ENCODE measurements at regions not wholly inside any gene's neighbourhood (a gene's known extent, or its start where the extent isn't known, plus 50 kb on each side); places are given as distances from the start of the nearest gene placed in this dataset.

DNA sequence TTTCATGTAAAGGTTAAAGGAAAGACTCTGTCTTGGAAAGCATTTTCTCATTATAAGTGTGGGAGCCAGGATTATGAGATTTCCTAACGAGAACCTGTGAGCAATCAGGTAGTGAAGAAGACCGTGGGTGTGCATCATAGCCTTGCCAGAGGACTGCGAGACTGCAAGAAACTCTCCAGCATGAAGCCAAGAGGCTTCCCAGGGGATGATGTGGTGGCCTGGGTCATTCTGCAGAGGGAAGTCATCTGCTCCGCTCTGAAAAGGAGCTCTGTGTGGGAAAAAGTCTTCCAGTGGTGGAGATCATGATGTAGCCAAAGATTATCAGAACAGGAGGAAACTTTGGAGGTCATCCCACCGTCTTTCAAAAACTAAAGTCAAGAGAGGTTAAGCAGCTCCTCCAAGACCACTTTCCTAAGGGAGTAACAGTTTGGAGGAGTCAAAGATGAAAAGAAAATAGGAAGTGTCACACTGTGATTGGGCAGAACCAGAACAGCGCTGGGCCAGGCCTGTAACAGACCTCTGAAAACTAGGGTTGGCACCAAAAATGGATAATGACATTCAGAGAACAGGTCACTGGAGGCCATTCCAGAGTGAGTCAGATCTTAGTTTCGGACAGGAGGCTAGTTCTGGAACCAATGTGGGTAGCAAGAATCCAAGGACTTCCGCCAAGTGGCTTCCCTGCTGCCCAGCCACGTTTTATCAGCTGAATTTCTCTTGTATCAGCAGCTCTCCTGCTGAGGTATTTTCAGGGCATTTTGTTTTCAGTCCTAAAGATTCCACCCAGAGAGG lies 113.0 kb downstream of the LRATD1 start:
- no peak for TF ChIP-seq SAP30 (IDR thresholded peaks at IDR 0.05; ENCODE audit: insufficient read depth, insufficient replicate concordance, low read length)
- no peak for TF ChIP-seq CBX8 (IDR thresholded peaks at IDR 0.05; ENCODE audit: borderline replicate concordance, low read depth, low read length)
- no peak for TF ChIP-seq NRF1 (IDR thresholded peaks at IDR 0.05; ENCODE audit: low read depth, low read length)
- TF ChIP-seq EGR1 (IDR thresholded peaks at IDR 0.05; ENCODE audit: borderline replicate concordance, low read depth, low read length): no peak
- no peak for TF ChIP-seq GABPA (IDR thresholded peaks at IDR 0.05; ENCODE audit: borderline replicate concordance, insufficient read depth, low read length)
- TF ChIP-seq CREB1 (IDR thresholded peaks at IDR 0.05): no peak
- no peak for TF ChIP-seq BRCA1 (IDR thresholded peaks at IDR 0.05; ENCODE audit: low read depth, low read length)
- no peak for TF ChIP-seq CEBPB (IDR thresholded peaks at IDR 0.05; ENCODE audit: low read depth, low read length)
- no peak for TF ChIP-seq CHD2 (IDR thresholded peaks at IDR 0.05; ENCODE audit: low read length)
- H3K23ac ChIP-seq (ENCODE audit: insufficient read length): no peak overlapping the region
- H3K4me1 ChIP-seq (replicated peaks in 1 of 4; ENCODE audit: control insufficient read depth in 3 of 4, insufficient read depth in 4 of 4, low read length in 3 of 4): no peaks in the 10 kb centered on the region
- H3K4me3 ChIP-seq (ENCODE audit: extremely low read depth in 1 of 4, insufficient read depth in 2 of 4, low read depth in 3 of 4, low read length in 4 of 4): no peak overlapping the region
- H3K9ac ChIP-seq (replicated peaks in 1 of 4; ENCODE audit: extremely low read depth in 1 of 4, low read depth in 3 of 4, low read length in 3 of 4): no peak overlapping the region
- H3K79me1 ChIP-seq (ENCODE audit: low read depth, low read length): no peaks in the 10 kb centered on the region
- H2AK5ac ChIP-seq (ENCODE audit: low read depth, low read length): no peak overlapping the region
- H4K8ac ChIP-seq (ENCODE audit: extremely low read depth, insufficient read depth, low read length): no peak overlapping the region
- H3K79me2 ChIP-seq (ENCODE audit: control insufficient read depth in 1 of 2, insufficient read depth in 2 of 2, low read length in 2 of 2): peaks cover 0 to 6% of the 10 kb centered on the region in 2 experiments; a peak in 1 of 4 replicates
- CTCF ChIA-PET (ENCODE audit: partially characterized antibody): interaction anchor here (0.8 to 1.5 kb wide), 2 partner anchors 100 to 158 kb away, joined by 3 to 4 read pairs; no protein-coding TSS in a partner anchor
- no peak for DNase-seq (ENCODE audit: low read depth in 1 of 2, low spot score in 2 of 2)
- no peak overlapping the region for H3K18ac ChIP-seq (ENCODE audit: extremely low read depth, low read length)
- no peak overlapping the region for H3K4ac ChIP-seq (replicated peaks; ENCODE audit: insufficient read length, low read depth, low read length)
- peaks cover 0 to 11% of the 10 kb centered on the region in 2 experiments; a peak in 3 of 4 replicates for H3K9me3 ChIP-seq (ENCODE audit: insufficient read depth in 2 of 2, low read depth in 1 of 2, low read length in 1 of 2)
- H2BK120ac ChIP-seq (replicated peaks; ENCODE audit: low read depth, low read length): no peak overlapping the region
- peaks cover 0 to 2% of the 10 kb centered on the region in 2 experiments for H4K20me1 ChIP-seq (replicated peaks in 1 of 2; ENCODE audit: control insufficient read depth in 1 of 2, insufficient read depth in 2 of 2, low read length in 2 of 2)
- 89% methylated on average over 9 of the region's 9 CpGs; no CpG with 5 or more reads in 1 of the 2 experiments for WGBS, 2 experiments (ENCODE audit: extremely low coverage in 1 of 2, insufficient coverage in 1 of 2, insufficient read length in 1 of 2, insufficient replicate concordance in 2 of 2, low coverage in 1 of 2, low lambda C conversion rate in 2 of 2, missing lambda C conversion rate in 1 of 2)
- POLR2A ChIA-PET (ENCODE audit: partially characterized antibody): no interaction called here
- FAIRE-seq: no peak
- no peak overlapping the region for H2BK5ac ChIP-seq (ENCODE audit: low read depth, low read length)
- no peak overlapping the region for H2BK15ac ChIP-seq (ENCODE audit: low read length)
- peaks cover 8% of the 10 kb centered on the region; the same call in 1 of the 2 replicates for H3K23me2 ChIP-seq (ENCODE audit: low read depth, low read length)
- H3K4me2 ChIP-seq (ENCODE audit: insufficient read depth in 1 of 2, low read depth in 2 of 2, low read length in 2 of 2): no peak overlapping the region
- no peak overlapping the region for H3K56ac ChIP-seq (replicated peaks; ENCODE audit: insufficient read length, low read depth, low read length)
- no peak overlapping the region for H4K91ac ChIP-seq (replicated peaks; ENCODE audit: insufficient read length, low read length)
- no peaks in the 10 kb centered on the region for H3K27me3 ChIP-seq (replicated peaks in 1 of 4; ENCODE audit: control insufficient read depth in 3 of 4, extremely low read depth in 1 of 4, insufficient read depth in 3 of 4, low read length in 3 of 4)
- no peak overlapping the region for H2AFZ ChIP-seq (ENCODE audit: low read length)
- H3K14ac ChIP-seq (ENCODE audit: insufficient read length): no peak overlapping the region
- H3K36me3 ChIP-seq (ENCODE audit: control insufficient read depth in 2 of 4, insufficient read depth in 4 of 4, low read length in 3 of 4): no peaks in the 10 kb centered on the region; a peak in 1 of 8 replicates
- no peak overlapping the region for H2BK20ac ChIP-seq (ENCODE audit: low read length)
- no peak overlapping the region for H3K27ac ChIP-seq (ENCODE audit: low read depth, low read length)
- no peak overlapping the region for H4K5ac ChIP-seq (ENCODE audit: insufficient read length, low read depth, low read length)
- no peak overlapping the region for H2BK12ac ChIP-seq (ENCODE audit: low read depth, low read length)
